ENCODE measurements at regions not wholly inside any gene's neighbourhood (a gene's known extent, or its start where the extent isn't known, plus 50 kb on each side); places are given as distances from the start of the nearest gene placed in this dataset.
A peak's percentile ranks its signal among the peaks of the same experiment; 100 is the strongest.

DNA sequence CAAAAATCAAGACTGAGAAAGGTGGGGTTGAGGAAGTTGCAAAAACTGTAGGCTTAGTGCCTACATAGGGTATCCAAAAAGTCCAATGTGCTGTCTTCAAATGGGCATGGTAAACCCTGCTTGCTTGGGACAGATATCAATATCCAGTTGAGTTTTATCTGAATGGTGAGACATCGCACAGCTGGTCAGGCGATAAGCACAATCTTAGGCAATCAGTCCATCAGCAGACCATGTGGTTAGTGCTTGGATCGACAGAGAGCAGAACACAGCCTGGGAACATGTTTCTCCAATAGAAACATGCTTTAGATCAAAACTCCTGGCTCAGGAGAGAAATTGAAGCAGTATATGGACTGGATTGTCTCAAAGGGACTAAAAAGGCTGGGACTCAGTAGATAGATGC lies 151.3 kb upstream of the IPO5 start:
- DNase-seq: no peak

DNA sequence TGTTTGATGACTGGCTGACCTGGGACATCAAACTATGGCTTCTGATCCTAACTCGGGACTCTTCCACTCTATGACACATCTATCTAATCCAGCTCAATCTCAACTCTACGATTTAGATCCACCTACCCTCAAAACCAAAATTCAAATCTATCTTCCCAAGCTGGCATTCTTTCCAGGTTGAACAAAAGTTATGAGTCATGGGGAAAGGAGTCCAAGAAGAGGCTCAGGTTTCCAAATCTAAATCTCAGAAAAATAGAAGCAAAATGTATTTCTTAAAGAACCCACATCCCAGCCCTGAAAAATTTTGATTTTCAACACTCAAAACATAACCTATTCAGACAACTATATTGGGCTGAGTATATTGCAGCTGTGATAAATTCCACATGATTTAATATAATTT lies 143.9 kb upstream of the IPO5 start:
- peak; percentile 26 for DNase-seq

DNA sequence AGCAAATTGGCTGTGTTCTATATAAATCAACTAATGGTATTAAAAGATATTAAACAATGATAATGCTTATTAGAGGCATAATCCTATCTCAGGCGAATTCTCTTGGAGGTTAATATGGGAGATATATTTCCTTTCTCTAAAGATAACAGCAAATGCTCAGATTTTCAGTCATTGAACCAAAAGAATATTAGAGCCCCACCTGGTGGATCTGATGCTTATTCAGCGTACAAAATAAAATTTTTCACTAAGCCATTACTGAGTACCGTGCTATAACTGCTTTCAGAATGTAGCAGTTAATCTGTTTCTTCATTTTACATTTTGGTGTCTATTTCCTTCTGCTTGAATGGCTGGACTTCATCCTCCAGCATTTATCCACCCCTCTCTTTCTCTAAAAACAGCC lies 143.3 kb upstream of the IPO5 start:
- DNase-seq: peak; percentile 29

- no peak for DNase-seq
Measured at GRCh38 chr13:97822377-97822776, 131.1 kb upstream of the IPO5 start.

DNA sequence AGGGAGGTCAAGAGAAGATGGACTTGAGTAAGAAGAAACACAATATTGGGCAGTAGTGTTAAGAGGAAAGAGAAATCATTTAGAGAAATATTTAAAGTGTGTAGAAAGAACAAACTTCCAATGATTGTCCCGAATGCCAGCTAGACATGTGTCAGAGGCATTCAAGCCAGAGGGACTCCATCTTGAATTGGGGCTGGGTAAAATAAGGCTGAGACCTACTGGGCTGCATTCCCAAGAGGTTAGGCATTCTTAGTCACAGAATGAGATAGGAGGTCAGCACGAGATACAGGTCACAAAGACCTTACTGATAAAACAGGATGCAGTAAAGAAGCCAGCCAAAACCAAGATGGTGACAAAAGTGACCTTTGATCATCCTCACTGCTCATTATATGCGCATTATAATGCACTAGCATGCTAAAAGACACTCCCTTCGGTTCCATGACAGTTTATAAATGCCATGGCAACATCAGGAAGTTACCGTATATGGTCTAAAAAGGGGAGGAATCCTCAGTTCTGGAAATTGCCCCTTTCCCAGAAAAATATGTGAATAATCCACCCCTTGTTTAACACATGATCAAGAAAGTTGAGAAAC lies 127.0 kb upstream of the IPO5 start:
- no peak for DNase-seq

DNA sequence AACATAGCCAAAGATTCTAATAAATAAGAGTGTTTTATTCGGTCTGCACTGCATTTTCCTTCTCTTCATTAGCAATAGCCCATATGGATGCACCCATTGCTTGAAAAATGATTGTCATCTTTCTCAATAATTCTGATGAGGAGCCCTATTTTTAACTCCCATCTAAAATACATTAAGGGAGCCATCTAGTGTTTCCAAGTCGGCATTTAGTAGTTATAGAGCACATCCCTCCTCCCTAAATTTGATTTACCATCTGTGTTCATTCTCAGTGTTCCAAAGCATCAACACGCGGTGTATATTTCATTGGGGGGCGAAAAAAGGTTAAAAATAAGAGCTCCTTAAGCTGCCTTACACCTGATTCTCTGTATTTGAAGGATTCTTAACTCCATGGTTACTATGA lies 119.2 kb upstream of the IPO5 start:
- no peak for DNase-seq

GRCh38 chr13:97843189-97843588 lies 110.3 kb upstream of the IPO5 start:
- DNase-seq: no peak

DNA sequence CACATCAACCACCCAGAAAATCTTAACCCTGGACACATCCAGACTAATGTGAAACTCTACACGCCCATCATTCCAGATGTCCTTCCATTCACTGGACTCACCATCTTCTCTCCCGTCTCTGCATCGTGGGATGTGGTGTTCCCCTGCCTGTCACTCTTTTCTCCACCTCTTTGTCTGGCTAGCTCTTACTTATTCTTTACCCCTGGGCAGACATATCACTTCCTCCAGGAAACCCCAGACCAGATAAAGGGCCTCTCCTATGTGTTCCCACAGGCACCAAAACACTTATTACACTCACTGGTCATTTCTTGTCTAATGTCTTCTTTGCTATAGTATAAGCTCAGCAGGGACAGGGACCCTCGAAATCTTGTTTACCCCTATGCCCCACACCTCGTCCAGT lies 109.3 kb upstream of the IPO5 start:
- no peak for DNase-seq

DNA sequence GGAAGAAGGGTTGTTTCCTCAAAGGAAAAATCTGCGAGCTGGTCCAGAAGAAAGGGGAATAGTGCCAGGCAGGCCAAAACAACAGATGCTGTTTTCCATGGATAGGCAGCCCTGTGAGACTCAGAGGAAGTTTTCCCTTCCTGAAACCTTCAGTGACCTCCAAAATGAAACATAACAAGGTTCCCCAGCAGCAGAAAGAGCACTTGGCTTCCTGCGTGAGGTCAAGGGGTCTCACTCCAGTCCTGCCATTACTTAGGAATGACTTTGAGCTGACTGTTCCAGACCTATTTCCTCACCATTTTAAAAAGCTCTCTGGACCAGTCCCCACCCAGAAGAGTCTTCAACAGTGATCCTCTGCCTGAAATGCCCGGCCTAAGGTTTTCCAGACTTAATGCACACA lies 104.6 kb upstream of the IPO5 start:
- DNase-seq: no peak

DNA sequence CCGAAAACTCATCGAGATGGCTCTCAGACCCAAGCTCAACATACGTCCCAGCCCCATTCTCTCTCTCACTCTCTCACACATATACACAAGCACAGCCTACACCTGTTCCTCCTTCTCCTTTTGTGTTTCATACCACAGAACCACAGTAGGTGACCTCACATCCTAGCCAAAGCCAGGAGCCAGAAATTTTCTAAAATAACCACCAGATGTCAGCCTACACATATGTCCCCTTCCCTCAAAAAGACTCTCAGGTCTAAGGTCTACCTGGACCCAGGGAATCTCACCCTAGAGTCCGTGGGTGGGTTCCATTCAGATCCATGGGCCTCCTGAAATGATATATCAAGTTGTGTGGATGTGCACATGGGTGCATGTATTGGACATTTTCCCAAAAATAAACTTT lies 104.2 kb upstream of the IPO5 start:
- DNase-seq: peak; percentile 31

DNA sequence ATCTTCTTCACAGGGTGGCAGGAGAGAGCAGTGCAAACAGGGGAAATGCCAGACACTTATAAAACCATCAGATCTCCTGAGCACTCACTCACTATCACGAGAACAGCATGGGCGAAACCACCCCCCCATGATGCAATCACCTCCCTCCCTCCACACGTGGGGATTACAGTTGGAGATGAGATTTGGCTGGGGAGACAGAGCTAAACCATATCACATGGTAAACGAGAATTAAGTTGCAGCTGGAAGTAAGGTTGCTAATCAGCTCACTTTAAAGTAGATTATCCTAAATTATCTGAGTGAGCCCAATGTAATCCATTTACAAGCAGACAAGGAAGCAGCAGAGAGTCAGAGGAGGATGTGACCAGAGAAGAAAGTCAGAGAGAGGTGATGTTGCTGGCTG lies 102.2 kb upstream of the IPO5 start:
- DNase-seq: no peak

GRCh38 chr13:97852181-97852874 lies 101.1 kb upstream of the IPO5 start:
- DNase-seq: no peak

DNA sequence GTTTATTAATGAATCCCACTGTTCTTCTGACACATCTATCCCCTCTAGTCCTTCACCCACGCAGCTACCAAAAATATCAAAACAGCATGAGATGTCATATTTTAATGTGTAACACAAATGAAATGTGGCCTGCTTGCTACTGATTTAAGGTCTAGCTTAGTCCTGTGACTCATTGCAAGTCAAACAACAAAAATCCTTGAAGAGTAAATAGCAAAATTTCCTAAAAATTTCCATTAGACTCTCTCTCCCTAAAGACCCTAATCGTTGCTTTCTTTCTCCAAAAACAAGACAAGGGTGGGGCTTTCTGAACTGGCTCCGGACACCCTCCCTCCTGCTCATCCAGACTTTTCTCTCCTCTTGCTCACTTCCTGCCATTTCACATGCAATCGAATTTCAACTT lies 99.9 kb upstream of the IPO5 start:
- peak; percentile 24 for DNase-seq

DNA sequence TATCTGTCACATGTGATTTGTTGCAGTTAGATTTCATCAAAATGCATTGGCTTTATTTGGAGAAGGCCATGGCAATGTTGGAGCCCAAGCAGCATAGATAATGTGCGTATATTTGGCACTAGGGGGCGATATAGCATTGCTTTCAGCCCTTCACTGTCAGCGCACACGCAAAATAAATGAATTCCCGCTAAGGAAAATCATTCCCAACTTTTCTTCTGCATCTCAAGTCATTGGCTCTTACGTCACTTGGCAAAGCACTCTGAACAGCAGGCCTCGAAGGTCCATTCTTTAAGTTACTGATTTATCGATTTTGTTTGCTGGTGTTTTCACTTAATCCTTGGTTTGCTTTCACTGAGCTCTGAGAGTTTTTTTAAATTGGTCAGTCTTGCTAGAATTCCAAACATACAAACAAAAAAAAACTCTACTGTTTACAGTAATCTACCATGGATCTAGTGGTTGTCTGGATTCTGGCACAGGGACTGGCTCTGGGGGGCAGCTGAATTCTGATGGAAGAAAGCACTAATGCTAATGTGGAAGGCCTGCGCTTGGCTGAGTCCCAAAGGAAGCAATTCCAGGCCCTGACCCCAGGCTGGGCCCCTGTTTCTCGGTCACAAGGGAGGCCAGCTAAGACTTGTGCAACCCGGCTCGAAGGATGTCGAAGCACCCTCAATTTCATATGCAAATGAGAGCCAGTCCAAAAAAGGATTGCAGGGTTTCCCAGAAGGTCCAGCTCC lies 97.7 kb upstream of the IPO5 start:
- DNase-seq: peak; percentile 92

GRCh38 chr13:97856304-97856675 lies 97.2 kb upstream of the IPO5 start:
- DNase-seq: no peak

GRCh38 chr13:97858161-97858560 lies 95.3 kb upstream of the IPO5 start:
- DNase-seq: no peak

- DNase-seq: no peak
Measured at GRCh38 chr13:97866346-97866745, 87.1 kb upstream of the IPO5 start.

GRCh38 chr13:97866751-97867150 lies 86.7 kb upstream of the IPO5 start:
- no peak for DNase-seq

DNA sequence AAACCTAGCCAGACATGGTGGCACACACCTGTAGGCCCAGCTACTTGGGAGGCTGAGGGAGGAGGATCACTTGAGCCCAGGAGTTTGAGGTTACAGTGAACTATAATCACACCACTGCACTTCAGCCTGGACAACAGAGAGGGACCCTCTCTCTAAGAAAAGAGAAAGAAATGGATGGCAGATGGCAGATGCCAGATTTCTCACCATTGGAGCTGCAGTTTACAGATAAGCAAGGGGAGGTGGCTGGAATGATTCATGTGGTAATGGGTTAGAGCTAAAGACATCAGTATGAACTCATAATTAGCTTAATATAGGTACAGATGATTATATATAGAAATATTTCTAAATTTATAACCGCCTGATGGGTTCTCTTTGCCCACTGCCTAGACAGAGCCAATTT lies 80.1 kb upstream of the IPO5 start:
- DNase-seq: no peak

DNA sequence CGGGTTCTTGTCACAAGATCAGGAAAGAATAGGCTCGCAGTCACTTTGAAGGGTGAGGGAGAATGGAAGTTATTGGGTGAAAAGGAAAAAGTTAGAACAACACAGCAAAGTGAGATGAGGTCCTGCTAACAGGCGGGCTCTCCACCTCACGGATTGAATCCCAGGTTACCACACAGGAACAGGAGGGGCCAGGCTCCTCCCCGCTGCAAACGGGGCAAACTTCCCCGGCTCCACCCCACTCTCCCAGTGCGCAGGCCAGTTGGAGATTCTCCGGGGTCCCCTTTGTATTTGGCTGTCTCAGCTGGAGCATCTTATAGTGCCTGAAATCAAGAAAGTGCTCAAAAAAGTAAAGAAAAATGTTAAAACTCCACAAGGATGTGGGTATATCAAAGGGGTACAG lies 78.3 kb upstream of the IPO5 start:
- DNase-seq: no peak

GRCh38 chr13:97875911-97876310 lies 77.6 kb upstream of the IPO5 start:
- no peak for DNase-seq

DNA sequence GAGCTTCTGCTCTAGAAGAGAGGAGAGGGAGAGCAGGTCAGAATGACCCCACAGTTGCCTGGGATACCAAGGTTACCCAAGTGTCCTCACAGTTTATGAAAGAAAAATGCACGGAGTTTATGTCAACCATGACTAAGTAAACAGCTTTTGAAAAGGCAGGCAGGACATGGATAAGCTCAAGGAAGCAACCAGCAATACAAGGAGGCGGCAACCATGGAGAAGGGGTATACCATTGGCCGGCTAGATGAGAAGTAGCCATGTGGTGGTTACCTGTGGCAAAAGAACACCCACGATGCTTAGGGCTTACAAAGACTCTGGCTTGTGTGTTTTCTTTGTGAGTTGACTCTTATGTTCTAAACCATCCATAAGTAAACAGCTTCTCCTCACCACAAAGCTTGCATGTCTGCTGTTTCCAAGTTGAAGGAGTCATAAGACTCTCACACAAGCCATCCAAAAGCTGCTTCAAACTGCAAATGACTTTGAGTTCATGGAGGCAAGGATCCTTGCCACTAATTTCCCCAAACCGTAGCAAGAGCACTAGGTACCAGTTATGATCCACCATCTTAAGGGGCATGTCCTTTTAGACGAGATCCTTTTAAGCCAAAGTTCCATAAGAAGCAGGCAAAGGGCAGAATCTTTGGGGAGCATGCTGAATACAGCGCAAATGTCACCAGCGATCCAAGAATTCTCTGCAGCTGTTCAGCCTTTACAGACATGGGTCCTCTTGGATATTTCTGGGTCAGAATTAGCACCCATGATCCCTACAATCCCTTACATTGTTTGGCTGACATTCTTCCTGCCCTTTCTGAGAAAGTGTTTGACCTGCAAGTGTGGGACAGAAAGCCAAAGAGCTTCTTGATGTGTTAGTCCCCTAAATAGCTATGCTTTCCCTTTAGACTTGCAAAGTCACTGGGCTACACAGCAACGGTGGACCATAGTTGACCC lies 74.8 kb upstream of the IPO5 start:
- DNase-seq: no peak

DNA sequence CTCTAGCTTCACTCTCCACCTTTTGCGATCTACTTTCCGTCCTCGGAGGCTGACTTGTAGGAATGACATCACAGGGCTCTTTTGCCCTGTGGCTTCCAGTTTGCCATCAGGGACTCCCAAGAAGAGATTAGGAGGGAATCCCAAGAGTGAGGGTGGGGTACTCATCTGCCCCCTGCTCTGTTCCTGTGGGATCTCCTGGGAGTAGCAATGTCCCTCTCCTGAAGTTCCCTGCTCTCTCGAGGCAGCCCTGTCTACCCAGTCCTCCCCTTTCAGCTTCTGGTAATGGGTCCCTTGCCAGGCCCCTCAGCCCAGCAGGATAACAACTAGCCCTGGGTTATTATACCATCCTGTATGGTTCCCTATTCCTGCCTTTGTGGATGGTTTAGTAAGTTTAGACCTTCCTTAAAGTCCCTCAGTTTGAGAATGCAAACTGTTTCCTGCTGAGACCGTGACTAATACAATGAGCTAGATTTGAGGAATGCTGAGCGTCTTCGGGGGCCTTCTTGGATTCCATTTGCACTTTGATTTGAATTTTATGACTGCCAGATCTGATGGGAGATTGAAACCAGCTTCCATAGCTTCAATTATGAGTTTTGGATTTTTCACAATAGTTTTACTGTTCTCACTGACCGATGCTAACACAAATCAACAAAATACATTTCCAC lies 73.7 kb upstream of the IPO5 start:
- peak; percentile 96 for DNase-seq

All from fibroblast of upper back skin (primary cell).